OCI-LY1 (cell line): ENCODE measurements at regions not wholly inside any gene's neighbourhood (a gene's known extent, or its start where the extent isn't known, plus 50 kb on each side); places are given as distances from the start of the nearest gene placed in this dataset.

Source experiments
- CTCF ChIP-seq: fragments of 200-600 bp; sonication (generic), shearing (Covaris generic); IDR thresholded peaks from 2 replicates; pipeline ENCODE4 v1.5.1; 2017; ENCODE audit warnings: mild to moderate bottlenecking, antibody characterized with exemption, low read length, moderate library complexity, mixed read lengths
- EZH2 ChIP-seq: fragments of 200-600 bp; sonication (generic), shearing (Covaris generic); IDR thresholded peaks from 2 replicates; pipeline ENCODE4 v1.8.0; 2017; ENCODE audit warnings: borderline replicate concordance, mixed run types, mild to moderate bottlenecking, antibody characterized with exemption, low read length, moderate library complexity, mixed read lengths

GRCh38 chr13:99875391-99875790, 96.2 kb downstream of the ZIC5 start:
- no peak for TF ChIP-seq EZH2
- no peak for TF ChIP-seq CTCF
